ENCODE measurements at regions not wholly inside any gene's neighbourhood (a gene's known extent, or its start where the extent isn't known, plus 50 kb on each side); places are given as distances from the start of the nearest gene placed in this dataset.

- peaks cover 0 to 16% (median 7%) of the 10 kb centered on the region in 3 donors for H3K27me3 ChIP-seq (ENCODE audit: control insufficient read depth in 3 of 3, insufficient read depth in 3 of 3, low read length in 2 of 3)
- TF ChIP-seq, protein P1, sequence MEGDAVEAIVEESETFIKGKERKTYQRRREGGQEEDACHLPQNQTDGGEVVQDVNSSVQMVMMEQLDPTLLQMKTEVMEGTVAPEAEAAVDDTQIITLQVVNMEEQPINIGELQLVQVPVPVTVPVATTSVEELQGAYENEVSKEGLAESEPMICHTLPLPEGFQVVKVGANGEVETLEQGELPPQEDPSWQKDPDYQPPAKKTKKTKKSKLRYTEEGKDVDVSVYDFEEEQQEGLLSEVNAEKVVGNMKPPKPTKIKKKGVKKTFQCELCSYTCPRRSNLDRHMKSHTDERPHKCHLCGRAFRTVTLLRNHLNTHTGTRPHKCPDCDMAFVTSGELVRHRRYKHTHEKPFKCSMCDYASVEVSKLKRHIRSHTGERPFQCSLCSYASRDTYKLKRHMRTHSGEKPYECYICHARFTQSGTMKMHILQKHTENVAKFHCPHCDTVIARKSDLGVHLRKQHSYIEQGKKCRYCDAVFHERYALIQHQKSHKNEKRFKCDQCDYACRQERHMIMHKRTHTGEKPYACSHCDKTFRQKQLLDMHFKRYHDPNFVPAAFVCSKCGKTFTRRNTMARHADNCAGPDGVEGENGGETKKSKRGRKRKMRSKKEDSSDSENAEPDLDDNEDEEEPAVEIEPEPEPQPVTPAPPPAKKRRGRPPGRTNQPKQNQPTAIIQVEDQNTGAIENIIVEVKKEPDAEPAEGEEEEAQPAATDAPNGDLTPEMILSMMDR (IDR thresholded peaks at IDR 0.05; ENCODE audit: control extremely low read depth, extremely low read depth) = no peak
- H3K36me3 ChIP-seq (ENCODE audit: control insufficient read depth in 4 of 4, insufficient read depth in 4 of 4, low read length in 4 of 4) = no peaks in the 10 kb centered on the region
- no peak for DNase-seq
- ATAC-seq (ENCODE audit: insufficient read depth, low FRiP score) = peak; percentile 49
- no peaks in the 10 kb centered on the region for H3K9me3 ChIP-seq (ENCODE audit: control insufficient read depth in 4 of 4, insufficient read depth in 3 of 4, low read length in 3 of 4)
- H3K4me3 ChIP-seq = no peak overlapping the region
- H3K9ac ChIP-seq (ENCODE audit: insufficient read depth in 1 of 2, low read length in 2 of 2) = no peak overlapping the region
- H3K27ac ChIP-seq (ENCODE audit: low read depth in 1 of 2, low read length in 1 of 2) = peak overlapping the region in 1 of 2 donors; percentile 82
- peaks cover 0 to 17% (median 7%) of the 10 kb centered on the region in 5 donors for H3K4me1 ChIP-seq (ENCODE audit: control insufficient read depth in 5 of 5, insufficient read depth in 5 of 5, low read length in 5 of 5)
- WGBS, 2 donors = 61 to 63% methylated on average over 5 of the region's 5 CpGs
Observed at GRCh38 chr1:30523055-30524020, 200.0 kb downstream of the MATN1 start.

GRCh38 chr1:30522031-30523004 lies 201.1 kb downstream of the MATN1 start:
- Histone ChIP-seq H3K4me3 (no peak overlapping the region), H3K27me3 (ENCODE audit: control insufficient read depth in 3 of 3, insufficient read depth in 3 of 3, low read length in 2 of 3) (peaks cover 0 to 16% (median 7%) of the 10 kb centered on the region in 3 donors), H3K9ac (ENCODE audit: insufficient read depth in 1 of 2, low read length in 2 of 2) (peak overlapping the region in 1 of 2 donors; percentile 59), H3K4me1 (ENCODE audit: control insufficient read depth in 5 of 5, insufficient read depth in 5 of 5, low read length in 5 of 5) (peaks cover 0 to 17% (median 7%) of the 10 kb centered on the region in 5 donors), H3K9me3 (ENCODE audit: control insufficient read depth in 4 of 4, insufficient read depth in 3 of 4, low read length in 3 of 4) (no peaks in the 10 kb centered on the region), H3K27ac (ENCODE audit: low read depth in 1 of 2, low read length in 1 of 2) (peak overlapping the region in 1 of 2 donors; percentile 82), H3K36me3 (ENCODE audit: control insufficient read depth in 4 of 4, insufficient read depth in 4 of 4, low read length in 4 of 4) (no peaks in the 10 kb centered on the region)
- TF ChIP-seq, protein P1 (IDR thresholded peaks at IDR 0.05; ENCODE audit: control extremely low read depth, extremely low read depth) = no peak
- peak; percentile 78 to 95 (median 89) for DNase-seq
- peak; percentile 20 for ATAC-seq (ENCODE audit: insufficient read depth, low FRiP score)
- 45 to 56% methylated on average over 17 of the region's 17 CpGs for WGBS, 2 donors

DNA sequence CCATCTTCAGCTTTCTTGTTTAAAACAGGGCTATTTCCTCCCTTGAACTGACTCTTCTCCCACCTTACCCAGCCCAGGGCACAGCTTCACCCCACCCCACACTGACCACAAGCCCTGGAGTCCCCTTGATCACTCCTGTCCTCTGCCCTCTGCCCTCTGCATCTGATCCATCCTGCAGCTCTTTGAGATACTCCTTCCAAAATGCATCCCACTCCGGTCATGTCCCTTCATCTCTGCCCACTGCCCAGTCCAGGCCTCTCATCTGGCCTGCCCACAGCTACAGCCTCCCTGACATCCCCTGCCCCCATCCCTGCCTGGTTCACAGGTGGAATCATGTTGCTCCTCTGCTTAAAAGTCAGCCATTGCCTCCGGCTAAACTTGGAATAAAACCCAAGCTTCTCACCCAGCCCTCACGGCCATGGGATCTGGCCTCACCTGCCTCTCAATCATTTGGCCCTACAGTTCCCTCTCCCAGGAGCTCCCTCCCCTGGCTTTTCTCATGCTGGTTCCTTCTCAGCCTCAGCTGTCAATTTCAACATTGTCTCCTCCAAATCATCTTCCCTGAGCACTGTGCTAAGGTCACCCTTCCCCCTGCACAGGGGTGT lies 202.0 kb downstream of the MATN1 start:
- Histone ChIP-seq H3K9me3 (ENCODE audit: control insufficient read depth in 4 of 4, insufficient read depth in 3 of 4, low read length in 3 of 4) (no peaks in the 10 kb centered on the region), H3K4me1 (ENCODE audit: control insufficient read depth in 5 of 5, insufficient read depth in 5 of 5, low read length in 5 of 5) (peaks cover 0 to 16% (median 7%) of the 10 kb centered on the region in 5 donors), H3K9ac (ENCODE audit: insufficient read depth in 1 of 2, low read length in 2 of 2) (no peak overlapping the region), H3K27me3 (ENCODE audit: control insufficient read depth in 3 of 3, insufficient read depth in 3 of 3, low read length in 2 of 3) (peaks cover 0 to 15% (median 5%) of the 10 kb centered on the region in 3 donors), H3K36me3 (ENCODE audit: control insufficient read depth in 4 of 4, insufficient read depth in 4 of 4, low read length in 4 of 4) (no peaks in the 10 kb centered on the region), H3K27ac (ENCODE audit: low read depth in 1 of 2, low read length in 1 of 2) (no peak overlapping the region), H3K4me3 (no peak overlapping the region)
- DNase-seq = no peak
- WGBS, 2 donors = 61 to 76% methylated on average over 3 of the region's 3 CpGs
- ATAC-seq (ENCODE audit: insufficient read depth, low FRiP score) = no peak
- TF ChIP-seq, protein P1 (IDR thresholded peaks at IDR 0.05; ENCODE audit: control extremely low read depth, extremely low read depth) = no peak
